DMS79 treated with DMSO at 0.1 percent for 48 hours (cell line): ENCODE measurements at regions not wholly inside any gene's neighbourhood (a gene's known extent, or its start where the extent isn't known, plus 50 kb on each side); places are given as distances from the start of the nearest gene placed in this dataset.
"Not testable (repeated sequence)": the region's sequence is repeated elsewhere in the genome, so short reads cannot be mapped to it uniquely, and the experiment has no call there.

Experiments
- DNase-seq: peaks from one replicate; lab custom pipeline; 2025; lab: John Stamatoyannopoulos, UW

GRCh38 chr10:63783882-63784281, 262.7 kb downstream of the REEP3 start:
- DNase-seq, result no peak

- DNase-seq, result no peak
Measured at GRCh38 chr10:63788152-63788821, 267.1 kb downstream of the REEP3 start.

- DNase-seq, result no peak
Measured at GRCh38 chr10:63795094-63795860, 274.1 kb downstream of the REEP3 start.

GRCh38 chr10:63798599-63799498, 277.6 kb downstream of the REEP3 start:
- no peak for DNase-seq

DNA sequence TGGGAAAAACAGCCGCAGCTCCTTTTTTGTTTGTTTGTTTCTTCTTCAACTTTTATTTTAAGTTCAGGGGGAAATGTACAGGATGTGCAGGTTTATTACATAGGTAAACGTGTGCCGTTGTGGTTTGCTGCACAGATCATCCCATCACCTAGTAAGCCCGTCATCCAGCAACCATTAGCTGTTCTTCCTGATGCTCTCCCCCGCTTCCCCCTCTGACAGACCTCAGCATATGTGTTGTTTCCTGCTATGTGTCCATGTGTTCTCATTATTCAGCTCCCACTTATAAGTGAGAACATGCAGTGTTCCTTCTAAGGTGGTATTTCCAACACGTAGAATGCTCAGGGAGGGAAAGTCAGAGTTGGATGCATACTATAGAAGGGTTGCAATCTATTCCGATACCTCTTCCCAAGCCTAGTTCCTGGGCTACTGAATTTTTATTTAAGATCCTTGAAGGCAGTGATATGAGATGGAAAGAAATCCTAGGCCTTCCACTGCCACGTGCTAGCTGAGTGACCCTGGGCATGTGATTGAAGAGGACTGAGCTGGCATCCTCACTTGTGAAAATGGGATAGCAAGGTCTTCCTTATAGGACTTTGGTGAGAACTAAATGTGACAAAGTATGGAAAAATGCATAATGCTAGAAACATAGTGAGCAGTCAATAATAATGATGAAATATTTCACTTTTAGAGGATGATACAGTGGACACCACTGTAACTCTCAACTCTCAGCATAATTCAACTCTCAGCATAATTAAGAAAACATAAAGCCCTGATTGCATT, 278.5 kb downstream of the REEP3 start:
- DNase-seq, result no peak

DNA sequence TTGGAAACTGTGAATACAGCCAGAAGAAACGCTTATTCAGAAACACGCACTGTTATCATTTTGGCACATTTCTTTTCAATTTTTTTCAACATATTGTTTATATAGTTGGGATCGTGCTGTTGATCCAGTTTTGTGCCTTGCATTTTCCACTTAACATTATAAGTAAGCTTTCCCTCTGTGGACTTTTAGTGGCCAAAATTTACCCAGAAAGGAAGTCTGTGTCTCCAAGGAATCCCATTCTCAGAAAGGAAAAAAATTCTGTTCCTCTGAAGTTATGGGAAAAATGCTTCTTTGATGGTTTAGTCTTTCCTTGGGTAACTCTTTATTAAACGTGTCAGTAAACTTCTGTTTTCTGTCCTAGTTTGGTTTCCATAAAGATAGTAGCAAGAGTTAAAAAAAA, 280.0 kb downstream of the REEP3 start:
- DNase-seq, result no peak

DNA sequence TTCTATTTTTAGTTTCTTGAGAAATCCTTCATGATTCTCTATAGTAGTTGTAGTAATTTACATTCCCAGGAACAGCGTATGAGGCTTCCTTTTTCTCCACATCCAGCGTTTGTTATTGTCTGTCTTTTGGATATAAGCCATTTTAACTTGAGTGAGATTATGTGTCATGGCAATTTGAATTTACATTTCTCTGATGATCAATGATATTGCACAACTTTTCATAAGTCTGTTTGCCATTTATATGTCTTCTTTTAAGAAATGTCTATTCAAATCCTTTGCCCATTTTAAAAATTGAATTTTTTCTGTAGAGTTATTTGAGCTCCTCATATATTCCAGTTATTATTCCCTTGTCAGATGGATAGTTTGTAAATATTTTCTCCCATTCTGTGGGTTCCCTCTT, 285.1 kb downstream of the REEP3 start:
- DNase-seq, result no peak

DNA sequence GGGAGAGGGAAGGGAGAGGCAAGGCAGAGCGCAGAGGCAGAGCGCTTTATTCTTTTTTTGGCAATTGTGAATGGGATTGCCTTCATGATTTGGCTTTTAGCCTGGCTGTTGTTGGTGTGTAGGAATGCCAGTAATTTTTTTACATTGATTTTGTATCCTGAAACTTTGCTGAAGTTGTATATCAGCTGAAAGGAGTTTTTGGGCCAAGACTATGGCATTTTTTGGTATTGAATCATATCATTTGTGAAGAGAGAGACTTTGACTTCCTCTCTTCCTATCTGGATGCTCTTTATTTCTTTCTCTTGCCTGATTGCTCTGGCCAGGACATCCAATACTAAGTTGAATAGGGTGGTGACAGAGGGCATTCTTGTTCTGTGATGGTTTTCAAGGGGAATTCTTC, 291.3 kb downstream of the REEP3 start:
- no peak for DNase-seq

DNA sequence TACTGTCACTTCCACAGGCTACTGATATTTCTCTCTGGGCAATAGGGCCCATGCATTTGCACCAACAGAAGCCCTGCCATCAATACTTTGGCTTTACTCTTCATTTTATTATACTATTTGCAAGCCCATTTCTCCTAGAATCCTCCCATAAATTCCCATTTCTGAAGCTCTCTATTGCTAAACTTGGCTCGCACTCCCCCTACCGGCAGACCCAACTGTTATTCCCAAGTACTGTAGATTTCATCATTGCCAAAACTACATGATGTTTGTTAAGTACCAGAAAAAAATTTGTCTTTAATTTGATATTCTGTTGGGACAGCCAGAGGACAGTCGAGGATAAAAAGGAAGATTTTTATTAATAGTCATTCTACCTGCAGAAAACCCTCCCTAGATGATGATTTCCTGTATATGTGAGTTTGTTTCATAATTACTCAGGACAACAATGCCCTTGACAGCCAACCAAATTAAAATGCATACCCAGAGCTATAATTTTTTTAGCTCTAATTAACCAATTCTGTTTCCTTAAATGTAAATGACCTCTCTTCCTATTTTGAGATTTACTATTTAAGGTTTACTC, 298.6 kb downstream of the REEP3 start:
- no peak for DNase-seq

- DNase-seq, result no peak
Measured at GRCh38 chr10:63822496-63822895, 301.3 kb downstream of the REEP3 start.

DNA sequence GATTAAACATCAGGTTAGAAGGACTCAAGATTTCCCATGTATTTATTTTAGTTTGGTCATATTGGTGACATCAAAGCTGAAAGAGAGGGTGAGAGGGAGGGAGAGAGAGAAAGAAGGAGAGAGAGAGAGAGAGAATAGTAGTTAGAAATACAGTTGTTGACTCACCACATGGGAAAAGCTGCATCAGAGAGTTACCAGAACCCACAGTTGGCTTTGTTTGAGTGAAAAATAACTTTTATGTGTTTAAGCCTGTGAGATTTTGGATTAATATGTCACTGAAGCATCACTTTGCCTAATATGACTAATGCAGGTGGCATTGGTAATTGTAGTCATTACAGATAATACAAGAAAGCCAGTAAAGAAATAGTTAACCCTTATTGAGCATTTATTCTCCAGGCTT, 303.9 kb downstream of the REEP3 start:
- no peak for DNase-seq

- no peak for DNase-seq
Measured at GRCh38 chr10:63825766-63826165, 304.6 kb downstream of the REEP3 start.

DNA sequence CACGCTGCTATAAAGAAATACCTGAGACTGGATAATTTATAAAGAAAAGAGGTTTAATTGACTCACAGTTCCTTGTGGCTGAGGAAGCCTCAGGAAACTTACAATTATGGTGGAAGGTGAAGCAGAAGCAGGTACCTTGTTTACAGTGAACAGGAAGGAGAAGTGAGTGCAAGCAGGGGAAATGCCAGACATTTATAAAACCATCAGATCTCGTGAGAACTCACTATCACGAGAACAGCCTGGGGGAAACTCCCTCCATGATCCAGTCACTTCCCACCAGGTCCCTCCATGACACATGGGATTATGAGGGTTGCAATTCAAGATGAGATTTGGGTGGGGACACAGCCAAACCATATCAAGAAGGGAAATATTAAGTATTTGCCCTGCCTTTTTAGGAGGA, 305.8 kb downstream of the REEP3 start:
- DNase-seq, result not testable (repeated sequence)

GRCh38 chr10:63829020-63829419, 307.8 kb downstream of the REEP3 start:
- DNase-seq, result no peak

DNA sequence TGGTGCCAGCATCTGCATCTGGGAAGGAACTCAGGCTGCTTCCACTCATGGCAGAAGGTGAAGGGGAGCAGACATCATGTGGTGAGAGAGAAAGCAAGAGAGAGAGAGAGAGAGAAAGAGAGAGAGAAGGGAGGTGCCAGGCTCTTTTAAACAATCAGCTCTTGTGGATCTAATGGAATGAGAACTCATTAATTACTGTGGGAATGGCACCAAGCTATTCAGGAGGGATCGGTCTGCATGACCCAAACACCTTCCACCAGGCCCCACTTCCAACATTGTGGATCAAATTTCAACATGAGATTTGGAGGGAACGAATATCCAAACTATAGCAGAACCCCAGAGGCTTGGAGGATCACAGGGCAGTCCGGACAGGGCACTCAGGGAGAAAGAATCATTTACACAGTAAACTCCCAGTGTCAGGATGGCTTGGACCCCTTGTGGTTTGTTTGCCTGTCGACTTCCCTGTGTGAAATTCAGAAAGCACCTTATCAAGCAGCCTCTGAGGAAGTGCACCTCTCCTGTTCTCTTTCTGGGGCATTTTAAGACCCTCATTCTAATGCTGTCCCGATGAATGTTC, 308.5 kb downstream of the REEP3 start:
- no peak for DNase-seq

- DNase-seq, result no peak
Measured at GRCh38 chr10:63832686-63833085, 311.5 kb downstream of the REEP3 start.

DNA sequence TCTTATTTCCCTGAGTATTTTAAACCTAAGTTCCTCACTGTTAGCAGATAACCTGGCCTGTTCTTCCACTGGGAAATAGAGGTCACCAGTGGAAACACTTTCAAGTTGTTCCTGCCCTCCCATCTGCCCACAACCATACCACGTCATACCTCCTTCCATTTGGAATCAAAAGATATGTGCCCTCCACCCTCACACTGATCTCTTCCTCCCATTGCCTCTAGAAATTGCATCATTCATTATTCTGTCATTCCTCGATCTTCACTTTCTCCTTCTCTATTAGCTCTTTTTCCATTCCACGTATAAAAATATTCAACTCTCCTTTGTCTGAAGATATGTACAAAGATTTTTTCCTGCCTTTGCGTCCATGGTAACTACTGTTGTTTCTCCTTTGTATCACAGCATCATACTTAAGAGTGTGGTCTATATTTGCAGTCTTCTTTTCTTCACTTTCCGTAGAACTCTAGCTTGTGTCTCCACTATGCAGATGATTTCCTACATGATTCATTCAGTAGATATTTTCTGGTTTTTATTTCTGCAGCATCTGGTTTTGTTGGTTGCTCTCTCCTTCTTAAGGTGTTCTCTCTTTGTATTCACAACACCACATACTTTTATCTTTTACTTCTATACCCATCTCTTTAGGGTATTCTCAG, 312.3 kb downstream of the REEP3 start:
- no peak for DNase-seq

- no peak for DNase-seq
Measured at GRCh38 chr10:63836666-63837442, 315.7 kb downstream of the REEP3 start.

DNA sequence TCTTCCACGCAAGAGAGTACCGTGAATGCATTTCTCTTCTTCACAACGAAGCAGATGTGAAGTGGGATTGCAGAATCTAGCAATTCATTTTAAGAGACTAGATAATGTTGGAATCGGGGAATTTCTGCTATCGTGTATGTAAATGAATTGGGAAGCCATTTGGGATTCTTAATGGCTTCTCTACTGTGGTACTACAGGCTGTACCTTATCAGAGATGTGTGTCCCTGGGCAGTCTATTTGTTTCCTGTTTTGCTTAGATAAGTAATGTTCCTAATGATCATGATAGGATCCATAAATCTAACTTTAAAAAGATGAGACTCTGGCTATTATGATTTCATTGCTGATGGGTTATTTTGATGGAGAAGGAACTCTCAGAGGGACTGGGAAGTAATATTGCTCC, 320.6 kb downstream of the REEP3 start:
- no peak for DNase-seq

DNA sequence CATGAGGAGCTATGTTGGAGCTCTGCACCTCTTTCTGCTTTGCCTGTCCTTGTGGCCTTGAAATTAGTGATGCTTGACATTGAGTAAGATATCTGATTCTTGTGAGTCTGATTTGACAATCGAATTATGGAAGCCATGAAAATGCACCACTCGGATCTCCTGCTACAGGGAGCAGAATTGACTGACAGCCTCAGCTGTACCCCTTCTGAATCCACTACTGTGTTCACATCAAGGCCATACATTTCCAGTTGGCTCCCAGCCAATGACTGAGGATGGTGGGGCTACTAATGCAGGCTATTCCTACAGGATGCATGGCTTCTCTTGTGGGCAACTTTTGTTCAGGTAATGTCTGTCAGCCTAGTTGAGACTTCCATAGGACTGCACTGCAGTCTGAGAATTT, 321.9 kb downstream of the REEP3 start:
- DNase-seq, result no peak
